GM19455 (cell line): ENCODE measurements at regions not wholly inside any gene's neighbourhood (a gene's known extent, or its start where the extent isn't known, plus 50 kb on each side); places are given as distances from the start of the nearest gene placed in this dataset.
"Not testable (repeated sequence)": the region's sequence is repeated elsewhere in the genome, so short reads cannot be mapped to it uniquely, and the experiment has no call there.

Experiments used
- ATAC-seq: cut with Tn5 transposase; IDR thresholded peaks from one replicate; pipeline ENCODE4 v1.9.1; 2021; ENCODE audit not compliant: unreplicated experiment

GRCh38 chr16:29202642-29203041 lies 203.9 kb downstream of the NPIPB11 start:
- not testable (repeated sequence) for ATAC-seq

GRCh38 chr16:29202025-29202632 lies 204.4 kb downstream of the NPIPB11 start:
- not testable (repeated sequence) for ATAC-seq

GRCh38 chr16:29201296-29202024 lies 205.1 kb downstream of the NPIPB11 start:
- ATAC-seq = not testable (repeated sequence)

GRCh38 chr16:29200681-29201080 lies 205.8 kb downstream of the NPIPB11 start:
- ATAC-seq = not testable (repeated sequence)

GRCh38 chr16:29200135-29200601 lies 206.3 kb downstream of the NPIPB11 start:
- ATAC-seq = not testable (repeated sequence)

- not testable (repeated sequence) for ATAC-seq
Observed at GRCh38 chr16:29199626-29200025, 206.9 kb downstream of the NPIPB11 start.

- no peak for ATAC-seq
Observed at GRCh38 chr16:29198731-29199521, 207.6 kb downstream of the NPIPB11 start.

- ATAC-seq = no peak
Observed at GRCh38 chr16:29198231-29198630, 208.3 kb downstream of the NPIPB11 start.

- not testable (repeated sequence) for ATAC-seq
Observed at GRCh38 chr16:29197494-29198100, 208.9 kb downstream of the NPIPB11 start.

- ATAC-seq = not testable (repeated sequence)
Observed at GRCh38 chr16:29196746-29197145, 209.8 kb downstream of the NPIPB11 start.

GRCh38 chr16:29195116-29195872 lies 210.4 kb downstream of the LAT start:
- not testable (repeated sequence) for ATAC-seq

- not testable (repeated sequence) for ATAC-seq
Observed at GRCh38 chr16:29194185-29194844, 209.5 kb downstream of the LAT start.

GRCh38 chr16:29193634-29194033 lies 208.8 kb downstream of the LAT start:
- not testable (repeated sequence) for ATAC-seq

GRCh38 chr16:29193248-29193574 lies 208.4 kb downstream of the LAT start:
- not testable (repeated sequence) for ATAC-seq

GRCh38 chr16:29192329-29193247 lies 207.7 kb downstream of the LAT start:
- ATAC-seq = no peak

- not testable (repeated sequence) for ATAC-seq
Observed at GRCh38 chr16:29191636-29192180, 206.9 kb downstream of the LAT start.

GRCh38 chr16:29190553-29191431 lies 205.9 kb downstream of the LAT start:
- ATAC-seq = not testable (repeated sequence)

GRCh38 chr16:29188806-29189205 lies 204.0 kb downstream of the LAT start:
- not testable (repeated sequence) for ATAC-seq
